Neural progenitor cell (in vitro differentiated cells): ENCODE measurements at regions not wholly inside any gene's neighbourhood (a gene's known extent, or its start where the extent isn't known, plus 50 kb on each side); places are given as distances from the start of the nearest gene placed in this dataset.

Source experiments
- DNase-seq: peaks from one replicate; pipeline ENCODE4 v3.0.0-alpha.2; 2016; ENCODE audit warnings: low spot score
- H2AFZ ChIP-seq: fragments of 200-600 bp; sonication (generic); replicated peaks from 2 replicates; pipeline ENCODE4 v1.6.1; 2016; ENCODE audit warnings: antibody characterized with exemption
- H3F3A ChIP-seq: fragments of 200-600 bp; sonication (generic); 2 replicates; pipeline ENCODE4 v1.6.1; 2016; ENCODE audit warnings: antibody characterized with exemption, low read depth
- H3K27ac ChIP-seq: fragments of 200-600 bp; sonication (generic); 2 replicates; pipeline ENCODE4 v1.5.1; 2016; ENCODE audit warnings: mild to moderate bottlenecking
- H3K27me3 ChIP-seq: fragments of 200-600 bp; sonication (generic); 2 replicates; pipeline ENCODE4 v1.6.1; 2016; ENCODE audit warnings: mild to moderate bottlenecking, moderate library complexity
- H3K36me3 ChIP-seq: fragments of 200-600 bp; sonication (generic); 2 replicates; pipeline ENCODE4 v1.5.1; 2016
- H3K4me1 ChIP-seq: fragments of 200-600 bp; sonication (generic); 2 replicates; pipeline ENCODE4 v1.6.1; 2016; ENCODE audit warnings: mixed run types
- H3K4me2 ChIP-seq: fragments of 200-600 bp; sonication (generic); 2 replicates; pipeline ENCODE4 v1.6.1; 2016
- H3K4me3 ChIP-seq: fragments of 200-600 bp; sonication (generic); 2 replicates; pipeline ENCODE4 v1.5.1; 2016
- H3K79me2 ChIP-seq: fragments of 200-600 bp; sonication (generic); 2 replicates; pipeline ENCODE4 v1.6.1; 2016; ENCODE audit warnings: low read depth
- H3K9ac ChIP-seq: fragments of 200-600 bp; sonication (generic); 2 replicates; pipeline ENCODE4 v1.6.1; 2016
- H3K9me3 ChIP-seq: fragments of 200-600 bp; sonication (generic); 2 replicates; pipeline ENCODE4 v1.5.1; 2016; ENCODE audit warnings: low read depth
- H4K20me1 ChIP-seq: fragments of 200-600 bp; sonication (generic); 2 replicates; pipeline ENCODE4 v1.6.1; 2016; ENCODE audit warnings: low read depth
- H3K27ac Mint-ChIP-seq: 3 replicates; pipeline ENCODE4 v1.8.0; 2021; ENCODE audit warnings: mixed read lengths
- H3K27me3 Mint-ChIP-seq: 2 replicates; pipeline ENCODE4 v1.8.0; 2022; ENCODE audit warnings: low read depth, mild to moderate bottlenecking, inconsistent platforms, moderate library complexity, mixed read lengths; ENCODE audit not compliant: insufficient read depth
- H3K36me3 Mint-ChIP-seq: 3 replicates; pipeline ENCODE4 v1.8.0; 2021; ENCODE audit warnings: mixed read lengths
- H3K4me1 Mint-ChIP-seq: 3 replicates; pipeline ENCODE4 v1.8.0; 2021; ENCODE audit warnings: mixed read lengths
- H3K4me3 Mint-ChIP-seq: 3 replicates; pipeline ENCODE4 v1.8.0; 2021; ENCODE audit warnings: mild to moderate bottlenecking, moderate library complexity, mixed read lengths
- H3K9me3 Mint-ChIP-seq: 3 replicates; pipeline ENCODE4 v1.8.0; 2020; ENCODE audit warnings: mixed read lengths
- EZH2 ChIP-seq: fragments of 200-600 bp; sonication (generic); IDR thresholded peaks from 2 replicates; pipeline ENCODE4 v1.6.1; 2017; ENCODE audit warnings: antibody characterized with exemption, mild to moderate bottlenecking, moderate library complexity
- EZH2phosphoT487 ChIP-seq: fragments of 200-600 bp; sonication (generic); IDR thresholded peaks from 2 replicates; pipeline ENCODE4 v1.6.1; 2017; ENCODE audit warnings: antibody characterized with exemption
- TF ChIP-seq, protein P1 (sequence below): fragments of 200-600 bp; sonication (generic); IDR thresholded peaks from 2 replicates; pipeline ENCODE4 v1.5.1; 2017; ENCODE audit warnings: antibody characterized with exemption, mild to moderate bottlenecking

GRCh38 chr5:174806729-174807128 lies 82.3 kb downstream of the MSX2 start:
- Histone ChIP-seq H3K27me3 (no peaks in the 10 kb centered on the region), H2AFZ (no peak overlapping the region), H3K4me1 (no peaks in the 10 kb centered on the region), H3K9ac (no peak overlapping the region), H3F3A (no peaks in the 10 kb centered on the region), H3K4me2 (no peak overlapping the region), H3K27ac (no peak overlapping the region), H4K20me1 (no peaks in the 10 kb centered on the region), H3K79me2 (no peaks in the 10 kb centered on the region), H3K36me3 (no peaks in the 10 kb centered on the region), H3K4me3 (no peak overlapping the region), H3K9me3 (no peaks in the 10 kb centered on the region)
- no peak for DNase-seq
- peaks cover 8% of the 10 kb centered on the region for H3K27me3 Mint-ChIP-seq
- no peaks in the 10 kb centered on the region for H3K36me3 Mint-ChIP-seq
- peaks cover 10% of the 10 kb centered on the region for H3K9me3 Mint-ChIP-seq
- peaks cover 8% of the 10 kb centered on the region for H3K4me1 Mint-ChIP-seq
- H3K4me3 Mint-ChIP-seq: no peak overlapping the region
- no peak overlapping the region for H3K27ac Mint-ChIP-seq
- TF ChIP-seq EZH2phosphoT487: no peak
- TF ChIP-seq EZH2: no peak
- TF ChIP-seq, protein P1, sequence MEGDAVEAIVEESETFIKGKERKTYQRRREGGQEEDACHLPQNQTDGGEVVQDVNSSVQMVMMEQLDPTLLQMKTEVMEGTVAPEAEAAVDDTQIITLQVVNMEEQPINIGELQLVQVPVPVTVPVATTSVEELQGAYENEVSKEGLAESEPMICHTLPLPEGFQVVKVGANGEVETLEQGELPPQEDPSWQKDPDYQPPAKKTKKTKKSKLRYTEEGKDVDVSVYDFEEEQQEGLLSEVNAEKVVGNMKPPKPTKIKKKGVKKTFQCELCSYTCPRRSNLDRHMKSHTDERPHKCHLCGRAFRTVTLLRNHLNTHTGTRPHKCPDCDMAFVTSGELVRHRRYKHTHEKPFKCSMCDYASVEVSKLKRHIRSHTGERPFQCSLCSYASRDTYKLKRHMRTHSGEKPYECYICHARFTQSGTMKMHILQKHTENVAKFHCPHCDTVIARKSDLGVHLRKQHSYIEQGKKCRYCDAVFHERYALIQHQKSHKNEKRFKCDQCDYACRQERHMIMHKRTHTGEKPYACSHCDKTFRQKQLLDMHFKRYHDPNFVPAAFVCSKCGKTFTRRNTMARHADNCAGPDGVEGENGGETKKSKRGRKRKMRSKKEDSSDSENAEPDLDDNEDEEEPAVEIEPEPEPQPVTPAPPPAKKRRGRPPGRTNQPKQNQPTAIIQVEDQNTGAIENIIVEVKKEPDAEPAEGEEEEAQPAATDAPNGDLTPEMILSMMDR: no peak

GRCh38 chr5:174801798-174802197 lies 77.4 kb downstream of the MSX2 start:
- Histone ChIP-seq H4K20me1 (no peaks in the 10 kb centered on the region), H3K4me1 (no peaks in the 10 kb centered on the region), H3K9ac (no peak overlapping the region), H3K27ac (no peak overlapping the region), H3K27me3 (no peaks in the 10 kb centered on the region), H3K36me3 (no peaks in the 10 kb centered on the region), H2AFZ (no peak overlapping the region), H3K4me2 (no peak overlapping the region), H3K79me2 (no peaks in the 10 kb centered on the region), H3K4me3 (no peak overlapping the region), H3F3A (peaks cover 6% of the 10 kb centered on the region), H3K9me3 (no peaks in the 10 kb centered on the region)
- no peak for DNase-seq
- Mint-ChIP-seq H3K27me3 (peaks cover 5% of the 10 kb centered on the region), H3K4me3 (no peak overlapping the region), H3K36me3 (no peaks in the 10 kb centered on the region), H3K27ac (no peak overlapping the region), H3K9me3 (peaks cover 10% of the 10 kb centered on the region), H3K4me1 (peaks cover 9% of the 10 kb centered on the region)
- TF ChIP-seq, protein P1: no peak
- TF ChIP-seq EZH2: no peak
- TF ChIP-seq EZH2phosphoT487: no peak

GRCh38 chr5:174800435-174800834 lies 76.1 kb downstream of the MSX2 start:
- no peaks in the 10 kb centered on the region for H3K36me3 Mint-ChIP-seq
- peaks cover 9% of the 10 kb centered on the region for H3K4me1 Mint-ChIP-seq

More at GRCh38 chr5:174800435-174800834, 76.1 kb downstream of the MSX2 start:
- Mint-ChIP-seq H3K9me3 (peaks cover 10% of the 10 kb centered on the region), H3K4me3 (no peak overlapping the region), H3K27me3 (peaks cover 5% of the 10 kb centered on the region), H3K27ac (no peak overlapping the region)
- DNase-seq: no peak
- no peak overlapping the region for H2AFZ ChIP-seq
- TF ChIP-seq EZH2phosphoT487 (no peak), EZH2 (no peak)
- TF ChIP-seq, protein P1: no peak
- H4K20me1 ChIP-seq: no peaks in the 10 kb centered on the region
- no peaks in the 10 kb centered on the region for H3K36me3 ChIP-seq
- no peak overlapping the region for H3K4me3 ChIP-seq
- H3K27me3 ChIP-seq: no peaks in the 10 kb centered on the region
- no peaks in the 10 kb centered on the region for H3K79me2 ChIP-seq
- H3K9me3 ChIP-seq: no peaks in the 10 kb centered on the region
- no peak overlapping the region for H3K4me2 ChIP-seq
- no peaks in the 10 kb centered on the region for H3K4me1 ChIP-seq
- peaks cover 6% of the 10 kb centered on the region for H3F3A ChIP-seq
- no peak overlapping the region for H3K27ac ChIP-seq
- H3K9ac ChIP-seq: no peak overlapping the region
